ENCODE measurements at regions not wholly inside any gene's neighbourhood (a gene's known extent, or its start where the extent isn't known, plus 50 kb on each side); places are given as distances from the start of the nearest gene placed in this dataset.

GRCh38 chr2:66721776-66722175 lies 286.9 kb downstream of the MEIS1 start:
- TF ChIP-seq, protein P1, sequence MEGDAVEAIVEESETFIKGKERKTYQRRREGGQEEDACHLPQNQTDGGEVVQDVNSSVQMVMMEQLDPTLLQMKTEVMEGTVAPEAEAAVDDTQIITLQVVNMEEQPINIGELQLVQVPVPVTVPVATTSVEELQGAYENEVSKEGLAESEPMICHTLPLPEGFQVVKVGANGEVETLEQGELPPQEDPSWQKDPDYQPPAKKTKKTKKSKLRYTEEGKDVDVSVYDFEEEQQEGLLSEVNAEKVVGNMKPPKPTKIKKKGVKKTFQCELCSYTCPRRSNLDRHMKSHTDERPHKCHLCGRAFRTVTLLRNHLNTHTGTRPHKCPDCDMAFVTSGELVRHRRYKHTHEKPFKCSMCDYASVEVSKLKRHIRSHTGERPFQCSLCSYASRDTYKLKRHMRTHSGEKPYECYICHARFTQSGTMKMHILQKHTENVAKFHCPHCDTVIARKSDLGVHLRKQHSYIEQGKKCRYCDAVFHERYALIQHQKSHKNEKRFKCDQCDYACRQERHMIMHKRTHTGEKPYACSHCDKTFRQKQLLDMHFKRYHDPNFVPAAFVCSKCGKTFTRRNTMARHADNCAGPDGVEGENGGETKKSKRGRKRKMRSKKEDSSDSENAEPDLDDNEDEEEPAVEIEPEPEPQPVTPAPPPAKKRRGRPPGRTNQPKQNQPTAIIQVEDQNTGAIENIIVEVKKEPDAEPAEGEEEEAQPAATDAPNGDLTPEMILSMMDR (IDR thresholded peaks at IDR 0.05; ENCODE audit: extremely low read depth, missing control alignments): no peak
- DNase-seq (ENCODE audit: low spot score): no peak

DNA sequence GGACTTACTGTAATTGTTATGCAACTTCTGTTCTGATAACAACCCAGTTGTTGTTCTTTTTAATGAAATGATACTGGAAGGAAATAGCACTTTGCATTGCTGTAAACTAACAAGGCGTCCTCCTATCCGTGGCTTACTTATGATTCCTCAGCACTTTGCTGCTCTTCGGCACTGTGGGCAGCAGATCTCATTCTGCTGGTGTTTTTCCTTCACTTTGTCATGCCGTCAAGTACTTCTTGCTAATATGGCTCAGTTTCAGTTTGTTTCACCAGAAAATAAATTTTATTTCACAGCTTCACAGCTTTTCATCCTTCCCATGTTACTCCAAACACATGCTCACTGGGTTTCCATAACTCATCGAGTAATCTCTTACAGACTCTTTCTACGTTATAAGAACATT lies 289.3 kb downstream of the MEIS1 start:
- TF ChIP-seq, protein P1 (IDR thresholded peaks at IDR 0.05; ENCODE audit: extremely low read depth, missing control alignments): no peak
- DNase-seq (ENCODE audit: low spot score): no peak

DNA sequence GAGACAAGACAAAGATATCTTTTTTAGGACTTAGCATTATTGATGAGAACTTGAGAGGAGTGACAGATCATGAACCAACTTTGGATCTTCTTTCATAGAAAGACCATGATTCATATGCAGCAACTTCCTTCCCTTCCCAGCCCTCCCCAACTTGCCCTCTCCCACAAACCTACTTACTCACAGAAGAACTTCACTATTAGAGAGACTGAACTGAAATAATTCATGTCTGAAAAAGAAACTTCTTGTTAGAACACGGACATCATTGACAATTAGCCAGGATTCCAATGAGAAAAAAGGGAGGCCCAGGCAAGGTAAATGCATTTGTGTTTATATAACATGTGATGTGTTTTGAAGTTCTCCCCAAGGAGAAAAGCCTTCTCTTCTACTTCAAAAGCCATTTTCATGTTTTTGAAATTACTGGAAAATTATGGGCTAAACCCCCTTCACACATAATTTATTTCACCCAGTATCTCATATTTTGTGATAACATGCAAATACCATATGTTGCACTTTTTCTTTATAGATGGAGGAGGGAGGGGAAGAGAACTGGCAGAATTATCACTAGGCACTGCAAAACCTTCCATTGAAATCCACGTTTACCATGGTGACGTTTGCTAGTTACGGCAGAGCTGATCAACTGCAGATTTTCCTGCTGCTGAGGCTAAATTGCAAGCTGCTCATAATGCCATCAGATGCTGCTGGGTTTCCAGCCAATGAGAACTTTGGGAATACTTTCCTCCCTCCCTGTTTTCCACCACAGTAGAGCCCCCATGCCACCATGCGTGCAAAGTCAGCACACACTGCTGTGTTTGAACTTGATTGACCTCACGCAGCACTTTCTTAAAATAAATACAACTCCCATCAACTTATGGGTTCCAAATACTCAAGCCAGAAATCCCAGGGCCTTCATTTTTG lies 294.7 kb downstream of the MEIS1 start:
- TF ChIP-seq, protein P1 (IDR thresholded peaks at IDR 0.05; ENCODE audit: extremely low read depth, missing control alignments): no peak

DNA sequence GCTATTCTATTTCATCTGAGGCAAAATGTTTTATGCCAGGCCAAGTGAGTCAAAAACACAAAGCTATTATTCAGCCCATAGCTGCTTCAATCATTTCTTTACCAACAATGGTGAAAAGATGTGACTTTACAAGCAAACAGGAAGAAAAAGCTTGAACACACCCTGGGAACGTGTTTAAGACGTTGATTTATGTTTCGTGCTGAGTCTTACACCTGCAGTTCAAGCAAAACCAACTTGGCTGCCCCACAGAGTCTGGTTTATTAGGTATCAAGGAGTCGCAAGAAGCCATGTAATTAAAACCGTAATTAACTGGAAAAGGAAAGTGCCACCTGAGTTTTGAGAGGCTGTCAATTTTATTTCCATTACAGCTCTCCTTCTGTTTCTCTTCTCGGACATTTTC lies 295.5 kb downstream of the MEIS1 start:
- TF ChIP-seq, protein P1 (IDR thresholded peaks at IDR 0.05; ENCODE audit: extremely low read depth, missing control alignments): no peak
- DNase-seq (ENCODE audit: low spot score): no peak

More for the DNA sequence above, 294.7 kb downstream of the MEIS1 start:
- DNase-seq (ENCODE audit: low spot score): no peak

GRCh38 chr2:66733364-66733999 lies 298.6 kb downstream of the MEIS1 start:
- TF ChIP-seq, protein P1 (IDR thresholded peaks at IDR 0.05; ENCODE audit: extremely low read depth, missing control alignments): no peak
- DNase-seq (ENCODE audit: low spot score): no peak

DNA sequence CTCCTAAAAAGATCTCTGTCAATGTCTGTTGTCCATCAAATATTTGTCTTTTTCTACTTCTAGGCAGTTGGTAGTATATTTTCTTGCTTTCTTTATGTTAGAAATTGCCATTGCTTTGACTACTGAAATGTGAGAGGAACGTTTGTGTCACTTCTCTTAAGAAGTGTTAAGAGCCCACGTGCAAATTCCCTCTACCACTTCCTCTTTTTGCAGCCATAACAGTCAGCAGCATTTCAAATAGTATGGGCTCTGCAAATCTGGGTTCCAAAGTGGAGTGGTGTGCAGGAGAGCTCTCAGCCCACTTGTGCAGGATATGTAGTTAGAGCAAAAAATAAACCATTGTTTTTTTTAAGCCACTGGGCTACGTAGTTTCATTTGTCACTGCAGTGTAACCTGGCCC lies 314.0 kb downstream of the MEIS1 start:
- no peak for DNase-seq (ENCODE audit: low spot score)
- TF ChIP-seq, protein P1 (IDR thresholded peaks at IDR 0.05; ENCODE audit: extremely low read depth, missing control alignments): no peak

DNA sequence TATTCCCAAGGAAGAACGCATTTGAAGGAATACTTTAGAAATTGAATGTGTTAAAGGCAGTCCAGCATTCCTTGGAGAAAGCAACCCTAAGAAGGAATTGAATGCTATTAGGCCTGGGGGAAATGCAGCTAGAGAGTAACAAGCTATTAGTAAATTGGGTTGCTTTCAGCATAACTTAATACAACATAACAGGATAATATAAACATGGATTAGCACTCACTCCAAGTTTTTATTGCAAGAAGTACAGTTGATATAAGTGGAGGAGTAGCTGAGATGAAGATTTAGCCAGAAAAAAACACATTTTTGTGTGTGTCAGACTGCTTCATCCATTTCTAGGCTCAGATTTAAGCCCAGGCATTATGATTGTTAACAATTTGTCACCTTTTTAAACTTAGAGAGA lies 314.6 kb downstream of the MEIS1 start:
- DNase-seq (ENCODE audit: low spot score): no peak
- TF ChIP-seq, protein P1 (IDR thresholded peaks at IDR 0.05; ENCODE audit: extremely low read depth, missing control alignments): no peak
